Gastrocnemius medialis (tissue), 4 donors: ENCODE measurements at regions not wholly inside any gene's neighbourhood (a gene's known extent, or its start where the extent isn't known, plus 50 kb on each side); places are given as distances from the start of the nearest gene placed in this dataset.

Experiments used
- ATAC-seq, 2 donors: fragments of 150-250 bp; one replicate each; pipeline ENCODE4 v1.9.1; 2016
- DNase-seq, 2 donors: peaks; one replicate each; pipeline ENCODE4 v3.0.0-alpha.2; 2019
- H3K27ac ChIP-seq, 4 donors: fragments of 200-600 bp; sonication (generic); 1 replicate in 1 of 4; 2 replicates in 3 of 4; pipeline ENCODE4 v1.5.1; 2016 to 2018; ENCODE audit warnings: mild to moderate bottlenecking in 2 of 4, moderate library complexity in 1 of 4
- H3K27me3 ChIP-seq, 3 donors: fragments of 200-600 bp; sonication (generic) in 2 of 3; 1 replicate in 1 of 3; 2 replicates in 2 of 3; pipeline versions ENCODE4 v1.5.1 to v1.6.0; 2016 to 2019; ENCODE audit warnings: mild to moderate bottlenecking in 1 of 3, moderate library complexity in 1 of 3
- H3K36me3 ChIP-seq, 2 donors: fragments of 200-600 bp; sonication (generic) in 1 of 2; one replicate each; pipeline ENCODE4 v1.5.1; 2017 to 2018
- H3K4me1 ChIP-seq, 2 donors: fragments of 200-600 bp; sonication (generic) in 1 of 2; one replicate each; pipeline ENCODE4 v1.5.1; 2016 to 2017; ENCODE audit warnings: mild to moderate bottlenecking in 2 of 2
- H3K4me3 ChIP-seq, 4 donors: fragments of 200-600 bp; sonication (generic) in 3 of 4; 1 replicate in 1 of 4; 2 replicates in 3 of 4; pipeline ENCODE4 v1.5.1; 2016 to 2019; ENCODE audit warnings: mild to moderate bottlenecking in 2 of 4
- H3K9me3 ChIP-seq, 3 donors: fragments of 200-600 bp; sonication (generic) in 2 of 3; 1 replicate in 1 of 3; 2 replicates in 2 of 3; pipeline ENCODE4 v1.5.1; 2016 to 2019
- CTCF ChIP-seq, 5 experiments: fragments of 450-650 bp in 3 of 5; fragments of 200-600 bp in 2 of 5; sonication (generic) in 2 of 5; IDR thresholded peaks in 4 of 5; conservative IDR thresholded peaks in 1 of 5; 1 replicate in 4 of 5; 2 replicates in 1 of 5; pipeline ENCODE4 v1.5.1; 2016 to 2019; ENCODE audit warnings: antibody characterized with exemption in 5 of 5, mild to moderate bottlenecking in 3 of 5, moderate library complexity in 3 of 5
- POLR2A ChIP-seq, 2 donors: fragments of 450-650 bp; IDR thresholded peaks; one replicate each; pipeline ENCODE4 v1.6.1; 2017; ENCODE audit warnings: antibody characterized with exemption in 2 of 2, mild to moderate bottlenecking in 2 of 2, moderate library complexity in 2 of 2
- in situ Hi-C, 4 donors: fragments of 200-750 bp; cut with MboI; loops; one replicate each; pipeline versions ENCODE4 v1.15.0 to v1.8.0; 2017; ENCODE audit warnings: low sequenced_read_pairs in 4 of 4
- intact Hi-C: fragments of 100-400 bp; cut with DNase I; formaldehyde crosslinking; loops from one replicate; pipeline ENCODE4 v1.15.1; 2023; ENCODE audit warnings: low total_unique reads

DNA sequence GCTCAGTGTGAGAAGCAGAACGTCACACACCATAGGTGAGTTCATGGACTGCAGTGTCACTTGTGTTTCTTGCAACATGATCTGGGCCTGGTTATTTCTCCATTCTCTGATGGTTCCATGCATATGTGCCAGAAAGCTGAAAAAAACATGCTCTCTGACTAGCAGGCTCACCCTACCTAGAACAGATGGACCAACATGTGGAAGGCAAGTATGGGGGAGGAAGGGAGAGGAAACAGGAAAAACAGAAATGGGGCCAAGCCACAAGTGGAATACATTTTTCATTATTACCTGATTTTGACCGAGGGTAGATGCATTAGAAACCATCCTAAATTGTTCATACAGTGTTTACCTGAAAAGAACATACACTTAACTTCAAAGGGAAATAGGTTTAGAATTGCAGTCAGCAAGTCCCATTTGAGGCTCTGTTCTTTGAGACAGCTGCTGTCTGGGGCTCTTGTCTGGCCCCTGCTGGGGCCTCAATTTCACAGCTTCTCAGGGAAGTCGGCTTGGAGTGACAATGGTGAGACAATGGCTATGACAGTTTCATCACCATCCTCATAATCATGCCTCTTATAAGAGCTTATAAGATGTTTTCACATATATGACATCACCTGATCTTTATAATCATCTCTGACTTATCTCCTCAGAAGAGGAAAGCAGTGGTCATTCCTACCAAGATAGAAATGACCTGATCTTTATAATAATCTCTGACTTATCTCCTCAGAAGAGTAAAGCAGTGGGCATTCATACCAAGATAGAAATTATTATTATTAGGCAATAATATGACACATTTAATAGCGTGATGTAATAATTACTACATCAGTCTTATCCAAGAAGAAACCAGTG, 327.3 kb downstream of the SIPA1L2 start:
- intact Hi-C loops = loop anchor here (10.0 kb wide), 1 partner anchor 438 kb away; no protein-coding TSS in a partner anchor
- no peak for TF ChIP-seq CTCF (IDR thresholded peaks at IDR 0.05 in 4 of 5, conservative IDR thresholded peaks at IDR 0.05 in 1 of 5)
- TF ChIP-seq POLR2A (IDR thresholded peaks at IDR 0.05) = no peak

GRCh38 chr1:232301246-232301645, 328.7 kb downstream of the SIPA1L2 start:
- H3K36me3 ChIP-seq = no peaks in the 10 kb centered on the region

More for the DNA sequence above, 327.3 kb downstream of the SIPA1L2 start:
- in situ Hi-C loops = no loop called here
- H3K4me1 ChIP-seq = peaks cover 8 to 11% of the 10 kb centered on the region in 2 donors
- DNase-seq (no peak), ATAC-seq (no peak)
- H3K27ac ChIP-seq = no peak overlapping the region
- no peaks in the 10 kb centered on the region for H3K9me3 ChIP-seq
- no peaks in the 10 kb centered on the region for H3K27me3 ChIP-seq
- no peak overlapping the region for H3K4me3 ChIP-seq
- no peaks in the 10 kb centered on the region for H3K36me3 ChIP-seq

GRCh38 chr1:232300466-232300865, 329.5 kb downstream of the SIPA1L2 start:
- in situ Hi-C loops = no loop called here
- Histone ChIP-seq H3K27ac (no peak overlapping the region), H3K4me1 (peaks cover 0 to under 1% of the 10 kb centered on the region in 2 donors), H3K4me3 (no peak overlapping the region), H3K36me3 (no peaks in the 10 kb centered on the region), H3K27me3 (no peaks in the 10 kb centered on the region), H3K9me3 (no peaks in the 10 kb centered on the region)
- ATAC-seq (no peak), DNase-seq (no peak)
- TF ChIP-seq POLR2A (IDR thresholded peaks at IDR 0.05) (no peak), CTCF (IDR thresholded peaks at IDR 0.05 in 4 of 5, conservative IDR thresholded peaks at IDR 0.05 in 1 of 5) (no peak)
- intact Hi-C loops = loop anchor here (10.0 kb wide), 1 partner anchor 436 kb away; no protein-coding TSS in a partner anchor

More at GRCh38 chr1:232301246-232301645, 328.7 kb downstream of the SIPA1L2 start:
- no peak for TF ChIP-seq CTCF (IDR thresholded peaks at IDR 0.05 in 4 of 5, conservative IDR thresholded peaks at IDR 0.05 in 1 of 5)
- TF ChIP-seq POLR2A (IDR thresholded peaks at IDR 0.05) = no peak
- Histone ChIP-seq H3K27me3 (no peaks in the 10 kb centered on the region), H3K4me1 (peaks cover 5 to 8% of the 10 kb centered on the region in 2 donors), H3K4me3 (no peak overlapping the region), H3K27ac (no peak overlapping the region), H3K9me3 (no peaks in the 10 kb centered on the region)
- intact Hi-C loops = loop anchor here (10.0 kb wide), 1 partner anchor 436 kb away; no protein-coding TSS in a partner anchor
- no peak for ATAC-seq
- DNase-seq = no peak
- in situ Hi-C loops = no loop called here

DNA sequence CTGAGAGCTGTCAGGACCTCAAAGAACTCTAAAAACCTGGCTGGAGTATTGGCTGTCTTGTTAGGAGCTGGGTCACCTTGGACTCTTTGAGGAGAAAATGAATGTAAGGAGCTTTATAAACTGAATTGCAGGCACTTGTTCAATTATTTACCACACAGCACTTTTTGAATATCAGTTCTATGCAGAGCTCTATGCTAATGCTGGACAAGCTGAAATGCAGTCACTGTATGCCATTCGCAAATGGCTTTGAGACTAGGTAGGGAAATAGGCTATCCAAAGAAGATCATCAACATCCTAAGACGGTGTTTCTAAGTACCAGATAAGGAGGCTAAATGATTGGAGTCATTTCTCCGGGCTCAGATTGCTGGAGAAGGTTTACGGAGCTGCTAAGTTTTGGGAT, 333.5 kb downstream of the SIPA1L2 start:
- intact Hi-C loops (no loop called here), in situ Hi-C loops (no loop called here)
- Histone ChIP-seq H3K36me3 (no peaks in the 10 kb centered on the region), H3K27me3 (no peaks in the 10 kb centered on the region), H3K9me3 (no peaks in the 10 kb centered on the region), H3K27ac (no peak overlapping the region), H3K4me3 (no peak overlapping the region), H3K4me1 (peaks cover 0 to 3% of the 10 kb centered on the region in 2 donors)
- TF ChIP-seq POLR2A (IDR thresholded peaks at IDR 0.05) (no peak), CTCF (IDR thresholded peaks at IDR 0.05 in 4 of 5, conservative IDR thresholded peaks at IDR 0.05 in 1 of 5) (no peak)
- ATAC-seq = no peak
- DNase-seq = no peak
